Lower lobe of right lung (tissue), 2 donors: ENCODE measurements at regions not wholly inside any gene's neighbourhood (a gene's known extent, or its start where the extent isn't known, plus 50 kb on each side); places are given as distances from the start of the nearest gene placed in this dataset.
"Not testable (repeated sequence)": the region's sequence is repeated elsewhere in the genome, so short reads cannot be mapped to it uniquely, and the experiment has no call there.

ENCODE experiments used
- ATAC-seq, 2 donors: fragments of 200-7000 bp; cut with Tn5 transposase; one replicate each; pipeline ENCODE4 v1.9.1; 2020 to 2022; ENCODE audit warnings: mild to moderate bottlenecking in 2 of 2, moderate library complexity in 2 of 2
- DNase-seq: peaks from one replicate; pipeline ENCODE4 v3.0.0-alpha.2; 2020
- H3K27ac ChIP-seq: fragments of 200-600 bp; one replicate; pipeline ENCODE4 v1.8.0; 2022
- H3K27me3 ChIP-seq: fragments of 200-600 bp; one replicate; pipeline ENCODE4 v1.8.0; 2022; ENCODE audit warnings: low read depth
- H3K36me3 ChIP-seq: fragments of 200-600 bp; one replicate; pipeline ENCODE4 v1.8.0; 2022; ENCODE audit warnings: mild to moderate bottlenecking
- H3K4me1 ChIP-seq: fragments of 200-600 bp; one replicate; pipeline ENCODE4 v1.8.0; 2022
- H3K4me3 ChIP-seq: fragments of 200-600 bp; one replicate; pipeline ENCODE4 v1.8.0; 2022; ENCODE audit warnings: mild to moderate bottlenecking
- H3K9me3 ChIP-seq: fragments of 200-600 bp; one replicate; pipeline ENCODE4 v1.8.0; 2022
- intact Hi-C: fragments of 100-400 bp; cut with DNase I; formaldehyde crosslinking; loops from one replicate; pipeline ENCODE4 v1.11.0; 2022
- TF ChIP-seq, protein P1 (sequence below): fragments of 200-600 bp; IDR thresholded peaks from one replicate; pipeline ENCODE4 v1.8.0; 2022; ENCODE audit warnings: antibody characterized with exemption, mild to moderate bottlenecking
- donor health status: DM: no; HTN: yes; CAD: no; lungs with severe emphysema.

DNA sequence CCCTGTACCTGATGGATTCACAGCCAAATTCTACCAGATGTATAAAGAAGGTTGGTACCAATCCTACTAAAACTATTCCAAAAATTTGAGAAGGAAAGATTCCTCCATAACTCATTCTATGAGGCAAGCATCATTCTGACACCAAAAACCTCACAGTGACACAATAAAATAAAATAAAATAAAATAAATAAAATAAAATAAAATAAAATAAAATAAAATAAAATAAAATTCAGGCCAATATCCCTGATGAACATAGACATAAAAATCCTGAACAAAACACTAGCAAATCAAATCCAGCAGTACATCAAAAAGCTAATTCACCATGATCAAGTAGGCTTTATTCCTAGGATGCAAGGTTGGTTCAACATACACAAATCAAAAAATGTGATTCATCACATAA, 108.1 kb downstream of the PROX1 start:
- intact Hi-C loops, ATAC-seq, H3K36me3 ChIP-seq, H3K27me3 ChIP-seq, H3K9me3 ChIP-seq, H3K27ac ChIP-seq, H3K4me3 ChIP-seq, DNase-seq, H3K4me1 ChIP-seq: not testable (repeated sequence)

DNA sequence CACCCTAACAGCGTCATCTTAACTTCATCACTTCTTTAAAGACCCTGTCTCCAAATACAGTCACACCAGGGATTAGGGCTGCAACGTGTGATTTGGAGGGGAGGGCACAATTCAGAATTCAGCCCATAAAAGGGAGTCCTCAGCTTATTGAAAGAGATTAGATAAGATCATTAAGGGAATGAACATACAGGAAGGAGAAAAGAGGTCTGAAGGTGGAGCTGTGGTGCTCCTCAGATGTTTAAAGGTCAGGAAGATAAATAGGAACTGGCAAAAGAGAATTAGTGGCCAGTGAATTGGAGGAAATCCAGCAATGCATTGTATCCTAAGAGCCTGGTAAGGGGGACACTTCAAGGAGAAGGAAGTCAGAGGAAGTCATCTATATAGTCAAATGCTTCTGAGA, 113.5 kb downstream of the PROX1 start:
- TF ChIP-seq, protein P1, sequence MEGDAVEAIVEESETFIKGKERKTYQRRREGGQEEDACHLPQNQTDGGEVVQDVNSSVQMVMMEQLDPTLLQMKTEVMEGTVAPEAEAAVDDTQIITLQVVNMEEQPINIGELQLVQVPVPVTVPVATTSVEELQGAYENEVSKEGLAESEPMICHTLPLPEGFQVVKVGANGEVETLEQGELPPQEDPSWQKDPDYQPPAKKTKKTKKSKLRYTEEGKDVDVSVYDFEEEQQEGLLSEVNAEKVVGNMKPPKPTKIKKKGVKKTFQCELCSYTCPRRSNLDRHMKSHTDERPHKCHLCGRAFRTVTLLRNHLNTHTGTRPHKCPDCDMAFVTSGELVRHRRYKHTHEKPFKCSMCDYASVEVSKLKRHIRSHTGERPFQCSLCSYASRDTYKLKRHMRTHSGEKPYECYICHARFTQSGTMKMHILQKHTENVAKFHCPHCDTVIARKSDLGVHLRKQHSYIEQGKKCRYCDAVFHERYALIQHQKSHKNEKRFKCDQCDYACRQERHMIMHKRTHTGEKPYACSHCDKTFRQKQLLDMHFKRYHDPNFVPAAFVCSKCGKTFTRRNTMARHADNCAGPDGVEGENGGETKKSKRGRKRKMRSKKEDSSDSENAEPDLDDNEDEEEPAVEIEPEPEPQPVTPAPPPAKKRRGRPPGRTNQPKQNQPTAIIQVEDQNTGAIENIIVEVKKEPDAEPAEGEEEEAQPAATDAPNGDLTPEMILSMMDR, result no peak
- DNase-seq, result no peak

DNA sequence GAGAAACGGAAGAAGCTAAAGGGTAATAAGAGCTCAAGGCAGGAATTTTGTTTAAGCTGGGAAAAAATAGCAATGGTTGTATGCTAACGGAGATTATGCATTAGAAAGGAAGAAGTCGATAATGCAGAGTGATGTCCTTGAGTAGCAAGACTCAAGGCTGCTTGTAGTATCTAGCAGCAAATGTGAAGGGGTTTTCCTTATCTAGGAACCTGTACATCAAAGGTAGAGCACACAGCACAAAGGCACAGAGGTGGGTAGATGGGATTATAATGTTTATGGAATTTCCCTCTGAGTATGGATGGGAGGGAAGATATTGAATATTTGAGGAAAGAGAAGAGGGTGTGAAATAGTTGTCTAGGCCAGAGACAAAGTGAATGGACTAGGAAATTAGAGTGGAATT, 114.1 kb downstream of the PROX1 start:
- no peak overlapping the region for H3K27ac ChIP-seq

More for the DNA sequence above, 113.5 kb downstream of the PROX1 start:
- intact Hi-C loops, result no loop called here
- H3K27me3 ChIP-seq, result no peaks in the 10 kb centered on the region
- H3K4me1 ChIP-seq, result no peaks in the 10 kb centered on the region
- H3K36me3 ChIP-seq, result no peaks in the 10 kb centered on the region
- H3K4me3 ChIP-seq, result no peak overlapping the region
- H3K9me3 ChIP-seq, result peaks cover 3% of the 10 kb centered on the region
- ATAC-seq, result no peak
- H3K27ac ChIP-seq, result no peak overlapping the region

DNA sequence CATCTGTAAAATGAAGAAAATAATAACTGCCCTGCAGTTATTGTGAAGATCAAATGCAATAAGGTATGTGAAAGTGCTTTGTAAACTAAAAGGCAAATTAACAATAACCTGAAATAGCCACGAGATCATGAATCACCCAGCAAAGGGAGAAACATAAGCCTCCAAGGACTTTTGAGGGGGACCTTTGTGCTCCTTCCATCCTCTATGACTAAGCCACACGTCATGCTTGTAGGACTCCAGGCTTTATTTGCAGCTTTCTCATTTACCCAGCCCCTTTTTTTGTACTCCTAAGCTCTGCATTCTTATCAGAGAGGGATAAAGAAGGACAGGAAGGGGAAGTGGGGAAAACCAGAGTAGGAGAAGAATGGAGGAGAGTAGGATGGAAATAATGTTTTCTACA, 115.1 kb downstream of the PROX1 start:
- intact Hi-C loops, result no loop called here
- no peaks in the 10 kb centered on the region for H3K27me3 ChIP-seq
- no peak overlapping the region for H3K4me3 ChIP-seq
- H3K27ac ChIP-seq, result no peak overlapping the region
- no peaks in the 10 kb centered on the region for H3K4me1 ChIP-seq
- H3K36me3 ChIP-seq, result no peaks in the 10 kb centered on the region
- H3K9me3 ChIP-seq, result peaks cover 3% of the 10 kb centered on the region
- ATAC-seq, result no peak
- TF ChIP-seq, protein P1, result no peak
- no peak for DNase-seq

More for the DNA sequence above, 114.1 kb downstream of the PROX1 start:
- no peaks in the 10 kb centered on the region for H3K27me3 ChIP-seq
- no peaks in the 10 kb centered on the region for H3K36me3 ChIP-seq
- H3K4me3 ChIP-seq, result no peak overlapping the region
- ATAC-seq, result no peak
- H3K4me1 ChIP-seq, result no peaks in the 10 kb centered on the region
- DNase-seq, result no peak
- intact Hi-C loops, result no loop called here
- TF ChIP-seq, protein P1, result no peak
- peaks cover 3% of the 10 kb centered on the region for H3K9me3 ChIP-seq

DNA sequence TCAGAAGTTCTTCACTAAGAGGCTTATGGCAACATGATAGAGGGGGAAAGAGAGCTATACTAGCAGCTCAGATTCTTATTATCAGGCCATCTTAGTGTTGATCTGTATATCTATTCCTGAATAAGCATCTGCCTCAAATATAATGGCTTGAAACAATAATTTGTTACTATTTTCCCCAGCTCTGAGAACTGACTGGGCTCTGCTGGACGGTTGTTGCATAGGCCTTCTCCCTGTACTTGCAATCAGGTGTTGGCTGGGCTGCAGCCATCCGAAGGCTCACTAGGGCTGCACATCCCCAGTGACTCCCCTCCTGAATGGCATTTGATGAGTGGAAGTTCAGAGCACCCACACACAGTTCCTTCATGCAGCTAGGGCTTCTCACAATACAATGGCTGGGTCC, 116.0 kb downstream of the PROX1 start:
- ATAC-seq (no peak), DNase-seq (no peak)
- Histone ChIP-seq H3K4me3 (no peak overlapping the region), H3K27ac (no peak overlapping the region), H3K9me3 (peaks cover 3% of the 10 kb centered on the region), H3K4me1 (no peaks in the 10 kb centered on the region), H3K27me3 (no peaks in the 10 kb centered on the region), H3K36me3 (no peaks in the 10 kb centered on the region)
- TF ChIP-seq, protein P1, result no peak
- intact Hi-C loops, result no loop called here

DNA sequence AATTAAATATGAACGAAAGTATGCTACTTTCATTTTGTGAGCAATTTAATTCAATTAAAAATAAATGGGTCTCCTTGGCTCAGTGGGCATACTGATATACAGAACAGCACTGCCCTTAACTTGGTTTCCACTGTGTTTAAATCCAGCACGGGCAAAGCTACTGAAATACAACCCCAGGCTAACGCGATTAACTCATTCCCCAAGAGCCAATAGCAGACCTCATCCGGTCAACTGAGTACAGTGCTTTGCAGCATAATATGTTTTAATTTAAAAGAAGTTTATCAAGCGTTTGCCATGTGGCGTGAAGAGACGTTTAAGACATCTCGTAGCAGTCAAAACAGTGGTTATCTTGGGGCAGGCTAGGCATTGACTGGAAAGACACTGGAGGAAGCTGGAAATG, 118.6 kb downstream of the PROX1 start:
- Histone ChIP-seq H3K4me1 (no peaks in the 10 kb centered on the region), H3K4me3 (no peak overlapping the region), H3K27ac (no peak overlapping the region), H3K36me3 (no peaks in the 10 kb centered on the region), H3K9me3 (peaks cover 3% of the 10 kb centered on the region), H3K27me3 (no peaks in the 10 kb centered on the region)
- TF ChIP-seq, protein P1, result no peak
- DNase-seq (no peak), ATAC-seq (no peak)
- intact Hi-C loops, result no loop called here
